ENCODE measurements at regions not wholly inside any gene's neighbourhood (a gene's known extent, or its start where the extent isn't known, plus 50 kb on each side); places are given as distances from the start of the nearest gene placed in this dataset.

- TF ChIP-seq CTCF (IDR thresholded peaks at IDR 0.05): no peak
- H3K79me2 ChIP-seq: no peaks in the 10 kb centered on the region
- no peaks in the 10 kb centered on the region for H3K4me1 ChIP-seq
- H3K4me2 ChIP-seq (ENCODE audit: low read length): no peak overlapping the region
- H3K9ac ChIP-seq: no peak overlapping the region
- no peak overlapping the region for H3K27ac ChIP-seq
- H3K36me3 ChIP-seq (ENCODE audit: control insufficient read depth, insufficient read depth, low read length): no peaks in the 10 kb centered on the region
- no peaks in the 10 kb centered on the region for H3K9me3 ChIP-seq (ENCODE audit: control insufficient read depth, low read length)
- H2AFZ ChIP-seq: no peak overlapping the region
- H3K27me3 ChIP-seq (ENCODE audit: control insufficient read depth, insufficient read depth, low read length): no peaks in the 10 kb centered on the region
- no peak overlapping the region for H3K4me3 ChIP-seq (ENCODE audit: low read depth, low read length)
These were observed 111.6 kb upstream of the EYA4 start for GRCh38 chr6:133129556-133129955.

- no peak for TF ChIP-seq CTCF (IDR thresholded peaks at IDR 0.05)
- no peaks in the 10 kb centered on the region for H3K4me1 ChIP-seq
- H3K9me3 ChIP-seq (ENCODE audit: control insufficient read depth, low read length): no peaks in the 10 kb centered on the region
- H3K27me3 ChIP-seq (ENCODE audit: control insufficient read depth, insufficient read depth, low read length): no peaks in the 10 kb centered on the region
- no peak overlapping the region for H3K9ac ChIP-seq
- H2AFZ ChIP-seq: no peak overlapping the region
- H3K27ac ChIP-seq: no peak overlapping the region
- H3K36me3 ChIP-seq (ENCODE audit: control insufficient read depth, insufficient read depth, low read length): no peaks in the 10 kb centered on the region
- no peak overlapping the region for H3K4me2 ChIP-seq (ENCODE audit: low read length)
- H3K79me2 ChIP-seq: no peaks in the 10 kb centered on the region
- H3K4me3 ChIP-seq (ENCODE audit: low read depth, low read length): no peak overlapping the region
These were observed 110.3 kb upstream of the EYA4 start for GRCh38 chr6:133130863-133131262.

- Histone ChIP-seq H3K4me3 (ENCODE audit: low read depth, low read length) (no peak overlapping the region), H3K4me2 (ENCODE audit: low read length) (no peak overlapping the region), H3K27me3 (ENCODE audit: control insufficient read depth, insufficient read depth, low read length) (no peaks in the 10 kb centered on the region), H3K27ac (no peak overlapping the region), H3K9ac (no peak overlapping the region), H3K36me3 (ENCODE audit: control insufficient read depth, insufficient read depth, low read length) (no peaks in the 10 kb centered on the region), H2AFZ (peak overlapping the region; percentile 9), H3K9me3 (ENCODE audit: control insufficient read depth, low read length) (no peaks in the 10 kb centered on the region), H3K79me2 (no peaks in the 10 kb centered on the region), H3K4me1 (no peaks in the 10 kb centered on the region)
- TF ChIP-seq CTCF (IDR thresholded peaks at IDR 0.05): no peak
These were observed 109.3 kb upstream of the EYA4 start for GRCh38 chr6:133131621-133132465.

- Histone ChIP-seq H3K79me2 (no peaks in the 10 kb centered on the region), H3K9ac (no peak overlapping the region), H3K4me1 (no peaks in the 10 kb centered on the region), H3K36me3 (ENCODE audit: control insufficient read depth, insufficient read depth, low read length) (no peaks in the 10 kb centered on the region), H3K4me3 (ENCODE audit: low read depth, low read length) (no peak overlapping the region), H2AFZ (peak overlapping the region; percentile 9), H3K27me3 (ENCODE audit: control insufficient read depth, insufficient read depth, low read length) (no peaks in the 10 kb centered on the region), H3K27ac (no peak overlapping the region), H3K9me3 (ENCODE audit: control insufficient read depth, low read length) (no peaks in the 10 kb centered on the region), H3K4me2 (ENCODE audit: low read length) (no peak overlapping the region)
- TF ChIP-seq CTCF (IDR thresholded peaks at IDR 0.05): no peak
These were observed 108.6 kb upstream of the EYA4 start for GRCh38 chr6:133132466-133132971.

Measured in parathyroid adenoma (tissue), 2 donors.